HepG2 (cell line): ENCODE measurements at regions not wholly inside any gene's neighbourhood (a gene's known extent, or its start where the extent isn't known, plus 50 kb on each side); places are given as distances from the start of the nearest gene placed in this dataset.

Experiments
- GPBP1L1 ChIP-seq: sonication (generic); formaldehyde crosslinking; IDR thresholded peaks from 2 replicates; pipeline ENCODE4 v1.5.0; 2020; ENCODE audit warnings: mild to moderate bottlenecking, missing genetic modification reagents
- PAWR ChIP-seq: sonication (generic); formaldehyde crosslinking; IDR thresholded peaks from 2 replicates; pipeline ENCODE4 v1.4.0; 2020; ENCODE audit warnings: missing genetic modification reagents, mild to moderate bottlenecking, borderline replicate concordance
- SP4 ChIP-seq: sonication (generic); formaldehyde crosslinking; IDR thresholded peaks from 2 replicates; pipeline ENCODE4 v1.8.1; 2023; ENCODE audit warnings: mild to moderate bottlenecking, missing genetic modification reagents
- SRF ChIP-seq: IDR thresholded peaks from 2 replicates; pipeline ENCODE4 v1.6.1; 2011; ENCODE audit warnings: mild to moderate bottlenecking, low read depth, low read length, moderate library complexity
- STAT6 ChIP-seq: sonication (generic); formaldehyde crosslinking; IDR thresholded peaks from 2 replicates; pipeline ENCODE4 v1.4.0; 2020; ENCODE audit warnings: missing genetic modification reagents, mild to moderate bottlenecking, borderline replicate concordance
- TFDP2 ChIP-seq: sonication (generic); formaldehyde crosslinking; IDR thresholded peaks from 2 replicates; pipeline ENCODE4 v1.4.0; 2020; ENCODE audit warnings: missing genetic modification reagents
- TGIF2 ChIP-seq: IDR thresholded peaks from 2 replicates; pipeline ENCODE4 v1.6.1; 2016; ENCODE audit warnings: control low read depth, missing compliant biosample characterization
- ZBTB1 ChIP-seq: sonication (generic); formaldehyde crosslinking; IDR thresholded peaks from 2 replicates; pipeline ENCODE4 v1.4.0; 2020; ENCODE audit warnings: missing genetic modification reagents, borderline replicate concordance
- ZC3H4 ChIP-seq: sonication (generic); formaldehyde crosslinking; IDR thresholded peaks from 2 replicates; pipeline ENCODE4 v1.4.0; 2020; ENCODE audit warnings: missing genetic modification reagents, borderline replicate concordance
- ZNF17 ChIP-seq: sonication (generic); formaldehyde crosslinking; IDR thresholded peaks from 2 replicates; pipeline ENCODE4 v1.5.0; 2020; ENCODE audit warnings: mild to moderate bottlenecking, missing genetic modification reagents
- ZNF292 ChIP-seq: sonication (generic); formaldehyde crosslinking; IDR thresholded peaks from 2 replicates; pipeline ENCODE4 v1.8.1; 2022; ENCODE audit warnings: mild to moderate bottlenecking, low read depth, missing genetic modification reagents, borderline replicate concordance
- ZNF33B ChIP-seq: sonication (generic); formaldehyde crosslinking; IDR thresholded peaks from 2 replicates; pipeline ENCODE4 v1.5.1; 2020; ENCODE audit warnings: mild to moderate bottlenecking, missing genetic modification reagents
- ZNF407 ChIP-seq: sonication (generic); formaldehyde crosslinking; IDR thresholded peaks from one replicate; pipeline ENCODE4 v1.5.1; 2020; ENCODE audit warnings: mild to moderate bottlenecking, missing genetic modification reagents; ENCODE audit errors: not compliant biosample characterization
- ZNF816 ChIP-seq: sonication (generic); formaldehyde crosslinking; IDR thresholded peaks from 2 replicates; pipeline ENCODE4 v1.8.0; 2022; ENCODE audit warnings: missing genetic modification reagents, mild to moderate bottlenecking, borderline replicate concordance
- ZSCAN20 ChIP-seq: sonication (generic); formaldehyde crosslinking; IDR thresholded peaks from 2 replicates; pipeline ENCODE4 v1.4.0; 2020; ENCODE audit warnings: missing genetic modification reagents, mild to moderate bottlenecking, borderline replicate concordance

GRCh38 chr1:121586369-121587229 lies 401.8 kb downstream of the SRGAP2C start (continued):
- TF ChIP-seq ZNF407 (CRISPR knock-in tag) (no peak), ZC3H4 (CRISPR knock-in tag) (no peak), TGIF2 (no peak), SRF (no peak), GPBP1L1 (no peak), SP4 (peak; percentile 68), ZNF816 (CRISPR knock-in tag) (peak; percentile 85; the same call in 1 of the 2 replicates), ZNF33B (no peak), ZNF17 (CRISPR knock-in tag) (no peak), ZSCAN20 (CRISPR knock-in tag) (no peak; the same call in 1 of the 2 replicates), TFDP2 (CRISPR knock-in tag) (no peak; the same call in 1 of the 2 replicates), PAWR (CRISPR knock-in tag) (no peak), STAT6 (peak; percentile 57; the same call in 1 of the 2 replicates), ZBTB1 (CRISPR knock-in tag) (no peak), ZNF292 (peak; percentile 71; the same call in 1 of the 2 replicates)
